ENCODE measurements at regions not wholly inside any gene's neighbourhood (a gene's known extent, or its start where the extent isn't known, plus 50 kb on each side); places are given as distances from the start of the nearest gene placed in this dataset.

- no peak for TF ChIP-seq MXI1 (conservative IDR thresholded peaks at IDR 0.05; ENCODE audit: poor library complexity, severe bottlenecking)
- no peak for TF ChIP-seq CTCF (IDR thresholded peaks at IDR 0.05; ENCODE audit: poor library complexity, severe bottlenecking)
- TF ChIP-seq EZH2 (IDR thresholded peaks at IDR 0.05; ENCODE audit: borderline replicate concordance, insufficient read depth, low read length, poor library complexity, severe bottlenecking) = no peak
- TF ChIP-seq REST (IDR thresholded peaks at IDR 0.05; ENCODE audit: borderline replicate concordance) = no peak
- TF ChIP-seq POLR2AphosphoS5 (IDR thresholded peaks at IDR 0.05) = no peak
- no peak for TF ChIP-seq TAF1 (IDR thresholded peaks at IDR 0.05; ENCODE audit: low read depth)
- no peak for TF ChIP-seq SMC3 (conservative IDR thresholded peaks at IDR 0.05; ENCODE audit: poor library complexity)
- no peak for TF ChIP-seq EP300 (conservative IDR thresholded peaks at IDR 0.05; ENCODE audit: poor library complexity, severe bottlenecking)
These were observed 73.4 kb upstream of the SLC13A1 start for GRCh38 chr7:123273185-123273584.

Data from neural cell (in vitro differentiated cells).